HG03103 (cell line): ENCODE measurements at regions not wholly inside any gene's neighbourhood (a gene's known extent, or its start where the extent isn't known, plus 50 kb on each side); places are given as distances from the start of the nearest gene placed in this dataset.

Experiments used
- ATAC-seq: cut with Tn5 transposase; IDR thresholded peaks from one replicate; pipeline ENCODE4 v1.9.1; 2021; ENCODE audit warnings: low read depth; ENCODE audit not compliant: unreplicated experiment

DNA sequence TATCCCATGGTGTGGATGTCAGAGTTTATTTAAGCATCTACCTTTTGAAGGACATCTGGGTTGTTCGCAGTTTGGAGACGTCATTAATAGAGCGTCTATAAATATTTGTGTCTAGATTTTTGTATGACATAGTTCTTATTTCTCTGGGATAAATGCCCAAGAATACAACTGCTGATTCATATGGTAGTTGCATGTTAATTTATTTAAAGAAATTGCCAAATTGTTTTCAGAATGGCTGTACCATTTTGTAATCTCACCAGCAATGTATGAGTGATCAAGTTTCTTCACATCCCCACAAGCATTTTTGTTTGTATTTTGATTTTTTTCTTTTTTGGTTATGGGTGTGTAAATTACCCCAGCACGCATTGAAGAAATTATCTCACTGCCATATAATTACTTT, 656.9 kb downstream of the NTRK3 start:
- no peak for ATAC-seq

DNA sequence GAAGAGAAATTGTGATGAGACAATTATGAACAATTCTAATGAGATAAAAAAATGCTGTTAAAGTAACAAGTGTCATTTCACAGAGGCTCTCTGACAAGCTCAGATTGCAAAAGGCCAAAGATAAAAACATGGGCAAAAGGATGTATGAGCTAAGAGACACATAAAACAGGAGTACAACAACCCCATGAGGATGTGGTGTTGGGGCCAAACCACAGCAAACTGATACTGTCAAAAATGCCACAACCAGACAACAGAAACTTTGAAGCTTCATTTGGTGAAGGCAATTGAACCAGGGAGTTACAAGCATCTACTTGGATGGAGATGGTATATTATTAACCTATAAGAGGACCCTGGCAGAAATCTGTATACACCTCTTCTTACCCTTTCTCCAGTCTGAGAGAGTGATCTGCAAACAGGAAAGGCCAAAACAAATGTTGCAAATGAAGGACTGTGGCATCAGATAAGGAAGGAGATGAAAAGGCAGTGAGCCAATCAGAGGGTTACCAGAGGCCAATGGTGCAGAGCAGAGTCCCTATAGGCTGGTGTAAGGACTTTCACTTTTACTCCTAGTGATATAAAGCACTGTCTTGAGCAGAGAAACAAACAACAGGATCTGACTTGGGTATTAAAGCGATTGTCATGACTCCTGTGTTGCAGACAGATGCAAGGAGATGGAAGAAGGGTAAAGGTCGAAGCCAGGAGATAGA, 659.0 kb downstream of the NTRK3 start:
- no peak for ATAC-seq

DNA sequence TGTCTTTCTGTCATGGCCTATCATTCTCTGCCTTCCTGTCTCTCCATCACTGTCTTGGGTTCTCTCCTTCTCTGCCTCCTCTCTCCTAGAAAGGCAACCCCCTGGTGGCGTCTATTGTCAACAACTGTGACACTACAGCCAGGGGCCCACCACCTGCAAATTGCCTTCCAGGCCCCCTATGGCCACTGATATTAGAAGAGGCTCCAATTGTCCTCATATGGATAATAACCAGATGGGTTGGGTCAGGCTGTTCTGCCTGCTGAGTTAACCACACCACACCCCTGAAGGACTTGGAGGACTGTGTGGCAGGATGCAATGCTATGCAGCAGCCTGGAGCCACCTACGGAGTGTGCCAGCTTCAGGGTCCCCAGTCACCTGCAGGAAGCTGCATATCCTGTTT, 665.0 kb downstream of the NTRK3 start:
- no peak for ATAC-seq

DNA sequence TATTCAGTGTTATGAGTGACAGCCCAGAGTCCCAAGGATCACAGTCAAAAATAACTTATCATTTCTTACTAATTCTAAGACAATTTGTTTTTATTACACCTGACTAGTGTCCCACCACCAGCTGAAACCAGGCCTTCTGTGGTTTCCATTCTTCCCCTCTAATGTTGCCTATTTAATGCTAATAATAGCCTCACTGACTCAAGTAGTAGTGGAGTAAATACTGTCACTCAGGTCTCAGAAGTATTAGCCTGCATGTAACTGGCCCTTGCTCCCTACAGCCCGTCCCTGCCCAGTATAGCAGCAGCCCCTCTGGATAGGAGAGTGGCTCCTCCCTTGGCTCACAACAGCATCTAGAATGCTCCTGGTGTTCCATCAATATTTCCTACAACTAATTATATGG, 665.5 kb downstream of the NTRK3 start:
- no peak for ATAC-seq

DNA sequence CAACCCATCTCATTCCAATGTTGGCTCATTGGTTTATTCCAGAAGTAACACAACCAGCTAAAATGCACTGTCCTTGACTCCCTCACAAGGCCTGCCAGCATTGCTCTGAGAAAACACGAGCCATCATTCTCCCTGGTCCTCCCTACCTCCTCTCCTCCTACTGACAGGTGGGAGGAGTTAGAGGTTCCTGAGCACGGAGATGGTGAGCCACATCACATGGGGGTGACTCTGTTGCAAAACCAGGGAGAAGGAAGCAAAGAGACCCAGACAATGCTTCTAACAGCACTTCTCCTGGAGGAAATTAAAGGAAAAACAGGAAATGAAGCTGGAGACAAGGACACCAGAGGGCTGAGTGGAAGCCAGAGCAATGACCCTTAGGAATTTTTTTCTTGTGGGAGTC, 667.4 kb downstream of the NTRK3 start:
- ATAC-seq, result no peak

DNA sequence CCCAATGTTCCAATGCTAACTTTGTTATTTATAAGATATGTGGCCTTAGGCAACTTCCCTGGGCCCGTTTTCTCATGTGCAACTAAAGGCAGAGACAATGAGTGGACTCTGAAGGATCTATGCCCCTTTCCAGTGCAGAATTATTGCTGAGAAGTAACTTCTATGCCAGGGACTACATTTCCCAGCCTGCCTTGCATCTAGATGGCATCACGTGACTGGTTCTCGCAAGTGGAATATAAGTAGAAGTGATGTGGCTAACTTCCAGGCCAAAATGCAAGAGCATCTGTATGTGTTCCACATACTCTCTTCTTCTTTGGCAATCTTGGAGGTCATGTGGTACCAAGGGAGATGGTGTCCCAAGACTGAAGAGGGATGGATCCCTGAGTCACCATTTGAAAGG, 674.4 kb downstream of the NTRK3 start:
- ATAC-seq, result no peak

DNA sequence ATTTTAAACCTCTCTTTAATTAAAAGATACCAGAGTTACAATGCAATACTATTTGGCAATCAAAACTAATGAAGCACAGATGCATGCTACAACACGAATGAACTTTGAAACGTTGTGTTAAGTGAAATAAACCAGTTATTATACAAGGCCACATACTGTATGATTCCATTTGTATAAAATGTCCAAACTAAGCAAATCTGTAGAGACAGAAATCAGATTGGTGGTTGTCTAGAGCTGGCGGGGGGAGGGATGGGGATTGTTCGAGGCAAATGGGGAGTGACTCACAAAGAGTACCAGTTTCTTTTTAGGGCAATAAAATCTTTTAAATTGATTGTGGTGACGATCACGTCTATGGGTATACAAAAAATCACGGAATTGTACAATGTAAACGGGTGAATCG, 677.0 kb downstream of the NTRK3 start:
- ATAC-seq, result no peak

DNA sequence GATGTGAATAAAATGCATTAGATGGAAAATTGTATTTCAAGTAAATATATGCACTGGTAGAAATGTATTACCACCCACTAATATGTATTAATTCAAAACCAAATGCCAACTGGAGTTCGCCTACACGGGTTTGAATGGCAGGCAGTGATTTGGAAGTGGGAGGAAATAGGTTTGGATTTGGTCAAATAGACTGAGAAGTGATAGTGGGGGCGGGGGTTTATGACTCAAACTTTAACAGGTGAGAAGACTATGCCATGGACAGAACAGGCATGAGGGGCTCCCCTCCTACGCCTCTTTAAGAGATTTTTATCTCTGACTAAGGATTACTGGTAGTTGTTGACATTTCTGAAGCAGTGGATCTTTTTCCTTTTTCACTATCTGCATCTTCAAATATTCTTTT, 677.8 kb downstream of the NTRK3 start:
- no peak for ATAC-seq

DNA sequence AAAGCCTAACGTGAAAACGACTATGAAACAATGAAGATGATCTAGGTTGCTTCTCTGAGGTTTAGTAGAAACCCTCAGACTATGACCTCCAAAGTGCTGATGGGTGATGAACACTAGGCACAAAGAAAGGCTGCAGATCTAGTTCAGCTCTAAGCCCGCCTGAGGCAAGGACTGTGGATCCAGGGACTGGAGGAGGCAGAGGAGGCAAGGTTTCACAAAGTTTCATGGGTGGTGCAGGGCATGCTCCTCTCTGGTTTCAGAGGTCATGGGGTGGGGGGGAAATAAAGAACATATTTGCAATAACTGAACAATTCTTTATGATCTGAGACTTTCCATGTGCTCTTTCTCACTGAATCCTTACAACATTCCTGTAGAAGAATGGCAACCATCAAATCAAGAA, 679.2 kb downstream of the NTRK3 start:
- ATAC-seq, result no peak

DNA sequence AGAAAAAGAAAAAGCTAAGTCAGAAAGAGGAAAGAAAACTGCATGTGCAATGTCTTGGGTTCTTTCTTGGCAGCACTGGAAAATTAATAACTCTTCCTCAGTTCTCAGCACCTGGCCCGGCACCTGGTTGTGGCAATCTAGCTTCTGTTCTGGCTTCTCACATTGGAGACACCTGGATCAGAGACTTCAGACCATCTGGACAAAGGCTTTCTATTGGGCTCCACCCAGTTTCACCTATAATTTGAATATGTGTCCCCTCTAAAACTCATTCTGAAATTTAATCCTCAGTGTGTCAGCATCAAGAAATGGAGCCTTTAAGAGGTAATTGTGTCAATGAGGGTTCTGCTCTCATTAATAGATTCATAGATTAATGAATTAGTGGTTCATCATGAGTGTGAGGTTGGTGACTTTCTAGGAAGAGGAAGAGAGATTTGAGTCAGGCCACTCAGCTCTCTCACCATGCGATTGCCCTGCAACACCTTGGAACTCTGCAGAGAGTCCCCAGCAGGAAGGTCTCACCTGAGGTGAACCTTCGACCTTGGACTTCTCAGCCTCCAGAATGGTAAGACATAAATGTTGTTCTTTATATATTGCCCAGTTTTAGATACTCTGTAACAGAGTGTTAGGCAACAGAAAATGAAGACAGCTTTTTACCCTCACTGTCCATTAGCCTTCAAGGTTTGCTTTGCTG, 679.9 kb downstream of the NTRK3 start:
- ATAC-seq, result no peak

DNA sequence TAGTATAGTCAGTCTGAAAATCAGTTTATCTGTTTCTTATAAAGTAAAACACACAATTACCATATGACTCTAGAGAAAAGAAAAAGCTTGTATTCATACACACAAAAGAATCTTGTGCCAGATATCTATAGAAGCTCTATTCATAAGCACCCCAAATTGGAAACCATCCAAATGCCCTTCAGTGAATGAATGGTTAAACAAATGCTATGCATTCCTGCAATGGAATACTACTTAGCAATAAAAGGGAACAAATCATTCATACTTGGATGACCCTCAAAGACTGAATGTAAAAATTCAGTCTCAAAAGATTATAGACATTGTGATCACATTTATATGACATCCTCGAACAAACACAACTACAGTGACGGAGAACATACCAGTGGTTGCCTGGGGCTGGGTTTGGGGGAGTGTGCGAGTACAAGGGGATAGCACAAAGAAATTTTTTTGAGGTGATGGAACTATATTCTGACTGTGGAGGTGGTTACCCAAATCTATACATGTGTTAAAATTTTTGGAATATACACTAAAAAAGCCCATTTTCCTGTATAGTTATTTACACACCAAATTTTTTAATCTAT, 680.6 kb downstream of the NTRK3 start:
- ATAC-seq, result no peak

DNA sequence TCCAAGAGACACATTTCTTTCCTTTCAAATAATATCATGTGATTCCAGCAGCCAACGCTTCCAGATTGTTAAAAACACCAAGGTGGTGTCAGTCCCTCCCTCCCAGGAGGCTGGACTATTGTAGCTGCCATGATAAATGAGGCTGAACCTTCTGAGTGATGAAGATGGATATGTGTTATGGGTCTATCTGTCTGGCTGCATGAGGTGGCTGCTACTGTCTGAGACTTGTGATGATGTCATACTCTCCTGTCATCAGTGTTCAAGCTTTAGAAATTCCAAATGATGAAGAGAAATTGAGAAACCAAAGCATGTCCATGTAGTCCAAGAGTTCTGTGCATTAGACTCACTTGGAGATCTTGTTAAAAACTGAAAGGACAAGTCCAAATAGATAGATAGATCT, 683.0 kb downstream of the NTRK3 start:
- ATAC-seq, result no peak

DNA sequence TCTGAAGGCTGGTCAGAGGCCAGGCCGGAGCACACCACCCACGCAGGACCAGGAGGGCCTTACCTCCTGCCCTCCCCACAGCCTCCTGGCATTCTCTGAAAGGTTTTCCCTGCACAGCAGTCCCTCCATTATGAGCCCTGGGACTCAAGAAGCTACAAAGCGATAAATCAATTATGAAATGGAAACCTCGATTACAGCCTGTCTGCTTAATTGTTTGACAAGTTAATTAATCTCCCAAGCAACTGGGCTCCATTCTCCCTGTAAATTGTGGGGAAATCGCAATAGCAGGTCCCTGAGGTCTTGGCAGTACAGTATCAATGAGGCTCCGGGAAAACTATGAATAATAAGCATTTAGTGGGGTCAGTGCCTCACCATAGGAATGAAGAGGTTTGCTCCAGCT, 683.5 kb downstream of the NTRK3 start:
- ATAC-seq, result no peak

DNA sequence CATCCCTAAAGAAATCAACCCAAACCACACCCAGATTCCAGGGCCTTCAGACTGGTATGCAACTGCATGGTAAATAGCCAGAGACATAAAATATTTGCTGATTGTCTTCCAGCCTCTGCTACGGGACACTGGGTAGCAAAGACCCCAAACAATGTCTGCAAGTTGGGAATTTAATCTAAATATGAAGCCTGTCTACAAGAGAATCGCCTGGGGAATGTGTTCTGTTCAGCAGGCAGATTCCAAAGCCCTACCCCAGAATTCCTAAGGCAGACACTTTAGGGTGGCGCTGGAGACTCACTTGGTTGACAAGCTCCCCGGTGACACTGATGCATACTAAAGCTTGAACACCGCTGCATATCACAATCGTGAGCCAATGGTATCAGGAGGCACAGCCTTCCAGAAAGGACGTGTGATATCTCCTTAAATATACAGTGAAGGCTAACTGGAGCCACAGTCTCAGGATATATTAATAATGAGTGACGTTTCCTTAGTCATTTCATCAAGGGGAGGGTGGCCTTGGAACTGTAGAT, 684.1 kb downstream of the NTRK3 start:
- ATAC-seq, result no peak

DNA sequence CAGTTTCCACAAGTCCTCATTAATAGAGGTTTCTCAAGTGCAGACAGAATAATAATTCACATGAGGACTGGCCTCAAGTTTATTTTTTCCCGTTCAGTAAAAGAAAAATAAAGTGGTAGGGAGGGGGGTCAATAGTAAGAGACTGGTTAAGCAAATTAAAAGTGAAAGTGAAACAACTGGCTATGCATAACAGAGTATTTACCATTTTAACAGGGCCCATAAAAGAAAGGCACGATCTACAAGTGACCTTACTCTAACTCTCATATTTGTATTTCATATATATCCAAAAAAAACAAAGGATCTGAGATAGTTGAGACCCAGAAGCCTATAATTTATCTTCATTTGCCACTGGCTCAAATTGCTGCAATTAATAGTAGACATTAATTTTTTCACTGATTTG, 686.3 kb downstream of the NTRK3 start:
- no peak for ATAC-seq

DNA sequence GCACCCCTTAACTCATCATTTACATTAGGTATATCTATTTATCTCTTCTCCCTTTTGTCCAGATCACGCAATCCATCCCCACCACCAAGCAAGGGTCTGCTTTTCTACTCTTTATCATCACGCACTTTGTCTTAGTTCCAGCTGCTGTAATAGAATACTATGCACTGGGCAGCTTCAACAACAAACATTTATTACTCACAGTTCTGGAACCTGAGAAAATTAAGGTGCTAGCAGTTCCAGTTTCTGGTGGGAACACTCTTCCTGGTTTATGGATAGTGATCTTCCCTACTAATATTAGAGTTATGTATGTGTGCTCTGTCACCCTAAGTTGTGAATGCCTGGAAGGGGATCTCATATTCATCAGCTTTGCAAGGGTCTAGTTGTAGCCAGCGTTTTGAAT, 687.0 kb downstream of the NTRK3 start:
- no peak for ATAC-seq

DNA sequence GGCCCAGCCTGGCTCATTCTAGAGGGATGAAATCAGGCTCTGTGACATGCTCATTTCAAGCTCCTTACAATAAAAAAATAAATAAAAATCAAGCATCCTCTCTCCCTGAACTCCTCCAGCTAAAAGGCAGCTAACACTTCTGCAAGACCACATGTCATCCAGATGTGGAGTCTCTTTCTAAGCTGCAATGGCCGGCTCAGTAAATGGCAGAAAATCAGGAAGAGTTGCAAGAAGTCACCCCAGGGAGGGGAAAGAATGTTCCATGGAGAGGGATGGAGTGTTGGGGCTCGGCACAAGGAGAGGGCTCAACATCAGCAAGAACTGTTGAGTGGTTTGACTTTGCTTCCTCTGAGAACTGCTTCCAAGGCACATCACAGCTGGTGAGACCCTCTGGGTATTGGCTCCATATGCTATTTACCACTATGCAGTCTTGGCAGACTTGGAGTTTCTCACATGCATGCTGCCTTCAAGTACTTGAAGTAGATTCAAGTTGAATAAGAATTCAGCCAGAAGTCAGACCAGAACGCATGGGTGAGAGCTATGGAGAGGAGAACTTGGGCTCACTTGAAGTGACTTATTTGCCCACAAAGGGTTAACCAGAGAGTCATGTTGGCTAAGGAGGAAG, 689.0 kb downstream of the NTRK3 start:
- ATAC-seq, result no peak

DNA sequence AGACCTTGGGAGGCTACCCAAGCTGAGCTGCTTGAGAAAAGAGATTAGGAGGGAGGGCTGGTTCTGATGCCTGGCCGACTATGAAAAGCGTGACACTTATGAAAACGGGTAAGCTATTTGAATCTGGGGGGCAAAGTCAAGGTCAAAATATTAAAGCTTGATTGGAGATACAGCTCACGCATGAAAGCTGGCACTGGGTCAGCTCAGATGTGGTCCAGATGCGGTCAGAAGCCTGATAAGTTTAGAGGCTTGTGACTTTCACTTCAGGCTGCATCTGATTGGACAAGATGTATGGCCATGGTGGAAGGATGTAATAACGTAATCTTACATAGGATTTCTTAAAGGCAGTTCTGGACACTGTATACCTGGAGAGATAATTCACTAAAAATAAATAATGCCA, 690.3 kb downstream of the NTRK3 start:
- no peak for ATAC-seq

DNA sequence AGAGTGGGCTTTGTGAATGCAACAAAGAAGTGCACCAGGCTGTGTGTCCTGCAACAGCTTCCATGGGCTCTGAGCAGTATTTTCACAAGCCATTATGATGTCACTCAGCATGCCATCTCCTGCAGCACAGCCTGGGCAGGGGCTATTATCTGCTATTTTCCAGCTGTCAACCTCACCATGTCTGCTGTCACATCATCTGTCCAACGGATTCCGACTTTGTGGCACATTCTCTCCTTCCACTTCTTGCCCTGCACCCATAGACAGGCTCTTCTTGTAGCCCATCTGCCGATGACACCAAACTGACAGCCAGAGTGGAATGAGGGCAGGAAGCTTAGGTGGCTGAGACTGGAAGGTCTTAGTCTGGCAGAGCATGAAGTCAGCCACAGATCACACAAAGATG, 691.9 kb downstream of the NTRK3 start:
- no peak for ATAC-seq

DNA sequence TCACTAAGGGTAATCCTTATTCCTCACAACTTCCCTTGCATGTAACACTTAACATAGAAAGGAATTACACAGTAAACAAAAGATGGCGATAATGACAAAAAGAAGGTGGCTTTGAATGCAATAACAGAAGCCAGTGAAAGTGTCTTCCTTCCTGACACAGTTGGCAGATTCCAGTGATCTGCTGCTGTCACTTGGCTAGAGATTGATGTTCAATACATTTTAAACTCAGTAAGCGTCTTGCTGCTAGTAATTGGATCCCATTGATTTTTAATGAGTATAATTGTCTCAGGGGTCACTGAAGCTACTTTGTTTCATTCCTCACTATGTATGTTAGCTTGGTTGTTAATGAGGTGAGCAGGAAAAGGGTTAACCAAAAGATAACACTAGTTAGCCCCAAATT, 692.7 kb downstream of the NTRK3 start:
- ATAC-seq, result no peak

DNA sequence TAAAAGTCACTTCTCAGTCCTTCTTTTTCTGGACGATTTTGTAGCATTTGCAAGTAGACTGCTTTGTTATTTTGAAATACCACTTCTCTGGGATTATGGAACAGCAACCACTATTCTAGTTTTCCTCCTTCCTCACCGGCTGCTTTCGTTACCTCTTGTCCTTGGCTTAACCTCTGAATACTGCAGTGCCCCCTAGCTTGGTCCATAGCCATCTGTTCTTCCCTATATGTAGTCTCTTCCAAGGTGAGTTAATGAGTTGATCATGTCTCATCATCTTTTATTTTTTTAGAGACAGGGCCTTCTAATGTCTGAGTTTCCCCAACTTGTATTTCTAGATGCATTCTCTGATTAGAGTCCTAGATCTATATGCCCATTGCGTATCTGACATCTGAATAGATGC, 694.3 kb downstream of the NTRK3 start:
- no peak for ATAC-seq

DNA sequence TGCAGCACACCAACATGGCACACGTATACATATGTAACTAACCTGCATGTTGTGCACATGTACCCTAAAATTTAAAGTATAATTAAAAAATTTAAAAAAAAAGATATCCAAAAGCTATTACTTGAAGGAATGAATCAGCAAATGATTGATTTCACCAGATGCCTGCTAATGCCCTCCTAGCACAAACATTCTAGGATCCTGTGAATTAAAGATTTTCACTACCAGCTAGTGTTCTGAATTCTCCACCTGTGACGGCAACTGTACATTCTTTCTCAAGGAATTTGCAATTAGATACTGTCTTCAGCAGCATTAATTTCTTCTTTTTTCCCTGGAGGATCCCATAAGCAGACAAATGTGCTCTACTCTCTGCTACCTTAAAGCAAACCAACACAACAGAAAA, 694.9 kb downstream of the NTRK3 start:
- ATAC-seq, result no peak
